GM18909 (cell line): ENCODE measurements at regions not wholly inside any gene's neighbourhood (a gene's known extent, or its start where the extent isn't known, plus 50 kb on each side); places are given as distances from the start of the nearest gene placed in this dataset.
"Not testable (repeated sequence)": the region's sequence is repeated elsewhere in the genome, so short reads cannot be mapped to it uniquely, and the experiment has no call there.

Experiments
- ATAC-seq: cut with Tn5 transposase; IDR thresholded peaks from one replicate; pipeline ENCODE4 v1.9.1; 2021; ENCODE audit warnings: mild to moderate bottlenecking; ENCODE audit not compliant: unreplicated experiment, poor library complexity

- not testable (repeated sequence) for ATAC-seq
These were observed 67.1 kb upstream of the PPM1H start for GRCh38 chr12:63002059-63002458.

GRCh38 chr12:62998454-62998853 is 63.5 kb upstream of the PPM1H start:
- no peak for ATAC-seq

- no peak for ATAC-seq
These were observed 60.1 kb upstream of the PPM1H start for GRCh38 chr12:62995097-62995496.

- no peak for ATAC-seq
These were observed 51.9 kb upstream of the PPM1H start for GRCh38 chr12:62986844-62987243.
